Spleen (tissue), 11 donors: ENCODE measurements at regions not wholly inside any gene's neighbourhood (a gene's known extent, or its start where the extent isn't known, plus 50 kb on each side); places are given as distances from the start of the nearest gene placed in this dataset.

Experiments
- DNase-seq: peaks from one replicate; pipeline ENCODE4 v3.0.0-alpha.2; 2020
- H3K27ac ChIP-seq, 8 donors: fragments of 200-600 bp; sonication (generic) in 7 of 8; 1 replicate in 4 of 8; 2 replicates in 4 of 8; pipeline versions ENCODE4 v1.5.0 to v1.8.0; 2016 to 2021; ENCODE audit warnings: inconsistent platforms in 4 of 8, mild to moderate bottlenecking in 4 of 8, moderate library complexity in 1 of 8
- H3K27me3 ChIP-seq, 7 donors: fragments of 200-600 bp; sonication (generic) in 6 of 7; replicated peaks in 1 of 7; 1 replicate in 4 of 7; 2 replicates in 3 of 7; pipeline versions ENCODE4 v1.5.0 to v1.8.0; 2016 to 2021; ENCODE audit warnings: inconsistent platforms in 3 of 7, mild to moderate bottlenecking in 1 of 7
- H3K36me3 ChIP-seq, 6 donors: fragments of 200-600 bp; sonication (generic) in 5 of 6; 1 replicate in 4 of 6; 2 replicates in 2 of 6; pipeline versions ENCODE4 v1.5.0 to v1.8.0; 2016 to 2021; ENCODE audit warnings: inconsistent platforms in 2 of 6
- H3K4me1 ChIP-seq, 6 donors: fragments of 200-600 bp; sonication (generic) in 5 of 6; 1 replicate in 3 of 6; 2 replicates in 3 of 6; pipeline versions ENCODE4 v1.5.0 to v1.8.0; 2016 to 2021; ENCODE audit warnings: inconsistent platforms in 3 of 6
- H3K4me3 ChIP-seq, 8 donors: fragments of 200-600 bp; sonication (generic) in 7 of 8; 1 replicate in 4 of 8; 2 replicates in 4 of 8; pipeline versions ENCODE4 v1.5.0 to v1.8.0; 2016 to 2021; ENCODE audit warnings: inconsistent platforms in 4 of 8, mild to moderate bottlenecking in 4 of 8, moderate library complexity in 2 of 8
- H3K9me3 ChIP-seq, 8 donors: fragments of 200-600 bp; sonication (generic) in 7 of 8; 1 replicate in 4 of 8; 2 replicates in 4 of 8; pipeline versions ENCODE4 v1.5.0 to v1.8.0; 2016 to 2021; ENCODE audit warnings: inconsistent platforms in 4 of 8
- POLR2A ChIP-seq, 3 donors: fragments of 450-650 bp; IDR thresholded peaks; one replicate each; pipeline ENCODE4 v1.5.1; 2017; ENCODE audit warnings: antibody characterized with exemption in 3 of 3, mild to moderate bottlenecking in 1 of 3
- POLR2AphosphoS5 ChIP-seq, 3 donors: sonication (generic); formaldehyde crosslinking; IDR thresholded peaks; one replicate each; pipeline ENCODE4 v1.5.1; 2017; ENCODE audit warnings: antibody characterized with exemption in 3 of 3
- WGBS, 5 donors: extraction: QIAGEN DNeasy Blood & Tissue Kit in 3 of 5; methylation state at CpG; one replicate each; pipeline versions ENCODE4 v1.1.5 to v1.1.7; 2013 to 2018; 5-methylcytosine and 5-hydroxymethylcytosine counted together
- intact Hi-C: fragments of 100-400 bp; cut with DNase I; formaldehyde crosslinking; loops from one replicate; pipeline ENCODE4 v1.15.0; 2023; ENCODE audit warnings: low total_unique reads
- TF ChIP-seq, protein P1 (sequence below), 11 experiments: fragments of 200-600 bp in 7 of 11; fragments of 450-650 bp in 4 of 11; sonication (generic) in 4 of 11; IDR thresholded peaks in 8 of 11; conservative IDR thresholded peaks in 3 of 11; 1 replicate in 7 of 11; 2 replicates in 4 of 11; pipeline versions ENCODE4 v1.4.0 to v1.8.0; 2016 to 2021; ENCODE audit warnings: antibody characterized with exemption in 11 of 11, inconsistent platforms in 4 of 11, mild to moderate bottlenecking in 1 of 11
- donor health status: healthy with polysubstance abuse.
- donor health status: DM: no; HTN: no; CAD: no; lungs with moderate emphysema.
- donor health status: DM: no; HTN: no; CAD: no.
- donor health status: Bipolar disorder and iron deficiency.
- donor health status: healthy.
- donor health status: DM: no; HTN: no; CAD: no.
- donor health status: DM: yes; HTN: yes; CAD: no.

DNA sequence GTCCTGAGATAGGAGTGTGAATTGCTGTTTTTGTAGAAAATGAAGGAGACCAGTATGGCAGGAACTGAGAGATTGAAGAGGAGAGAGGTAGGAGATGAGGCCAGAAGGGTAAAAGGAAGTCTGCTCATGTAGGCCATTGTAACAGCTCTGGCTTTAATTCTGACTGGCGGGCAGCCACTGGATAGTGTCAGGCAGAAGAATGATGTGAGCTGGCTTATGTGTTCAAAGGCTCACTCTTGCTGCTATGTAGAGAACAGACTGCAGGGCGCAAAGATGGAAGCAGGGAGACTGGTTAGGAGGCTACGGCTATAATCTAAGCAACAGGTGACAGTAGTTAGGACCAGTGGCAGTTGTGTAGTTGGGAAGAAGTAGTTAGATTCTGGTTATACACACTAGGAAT, 160.2 kb upstream of the FGF13 start:
- 78 to 100% (median 91%) methylated on average over 3 of the region's 3 CpGs for WGBS, 5 donors
- H3K4me1 ChIP-seq, result no peaks in the 10 kb centered on the region
- intact Hi-C loops, result no loop called here
- no peak for DNase-seq
- H3K36me3 ChIP-seq, result no peaks in the 10 kb centered on the region
- TF ChIP-seq POLR2A (IDR thresholded peaks at IDR 0.05) (no peak), POLR2AphosphoS5 (IDR thresholded peaks at IDR 0.05) (no peak)
- TF ChIP-seq, protein P1, sequence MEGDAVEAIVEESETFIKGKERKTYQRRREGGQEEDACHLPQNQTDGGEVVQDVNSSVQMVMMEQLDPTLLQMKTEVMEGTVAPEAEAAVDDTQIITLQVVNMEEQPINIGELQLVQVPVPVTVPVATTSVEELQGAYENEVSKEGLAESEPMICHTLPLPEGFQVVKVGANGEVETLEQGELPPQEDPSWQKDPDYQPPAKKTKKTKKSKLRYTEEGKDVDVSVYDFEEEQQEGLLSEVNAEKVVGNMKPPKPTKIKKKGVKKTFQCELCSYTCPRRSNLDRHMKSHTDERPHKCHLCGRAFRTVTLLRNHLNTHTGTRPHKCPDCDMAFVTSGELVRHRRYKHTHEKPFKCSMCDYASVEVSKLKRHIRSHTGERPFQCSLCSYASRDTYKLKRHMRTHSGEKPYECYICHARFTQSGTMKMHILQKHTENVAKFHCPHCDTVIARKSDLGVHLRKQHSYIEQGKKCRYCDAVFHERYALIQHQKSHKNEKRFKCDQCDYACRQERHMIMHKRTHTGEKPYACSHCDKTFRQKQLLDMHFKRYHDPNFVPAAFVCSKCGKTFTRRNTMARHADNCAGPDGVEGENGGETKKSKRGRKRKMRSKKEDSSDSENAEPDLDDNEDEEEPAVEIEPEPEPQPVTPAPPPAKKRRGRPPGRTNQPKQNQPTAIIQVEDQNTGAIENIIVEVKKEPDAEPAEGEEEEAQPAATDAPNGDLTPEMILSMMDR (IDR thresholded peaks at IDR 0.05 in 8 of 11, conservative IDR thresholded peaks at IDR 0.05 in 3 of 11), result no peak
- peaks cover 0 to 5% (median 0%) of the 10 kb centered on the region in 8 donors for H3K9me3 ChIP-seq
- no peak overlapping the region for H3K4me3 ChIP-seq
- no peaks in the 10 kb centered on the region for H3K27me3 ChIP-seq
- no peak overlapping the region for H3K27ac ChIP-seq

DNA sequence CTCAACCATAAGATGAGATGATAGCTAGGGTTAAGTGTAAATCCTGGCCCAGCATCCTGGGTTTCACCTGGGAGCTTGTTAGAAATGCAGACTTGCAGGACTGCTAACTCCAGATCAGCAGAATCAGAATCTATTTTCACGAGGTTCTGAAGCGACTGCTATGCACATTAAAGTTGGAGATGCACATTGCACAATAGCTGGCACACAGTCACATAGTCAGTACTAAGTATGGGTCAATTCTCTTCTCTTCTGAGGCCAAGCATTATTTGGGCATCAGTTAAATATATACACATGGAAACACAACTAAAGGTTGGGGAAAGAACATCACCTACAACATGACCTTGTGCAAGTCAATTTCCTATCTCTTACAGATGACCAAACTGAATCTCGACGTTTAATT, 155.1 kb upstream of the FGF13 start:
- Histone ChIP-seq H3K9me3 (no peaks in the 10 kb centered on the region), H3K27ac (no peak overlapping the region), H3K27me3 (no peaks in the 10 kb centered on the region), H3K36me3 (no peaks in the 10 kb centered on the region), H3K4me1 (no peaks in the 10 kb centered on the region), H3K4me3 (no peak overlapping the region)
- intact Hi-C loops, result no loop called here
- no peak for TF ChIP-seq POLR2AphosphoS5 (IDR thresholded peaks at IDR 0.05)
- TF ChIP-seq, protein P1 (IDR thresholded peaks at IDR 0.05 in 8 of 11, conservative IDR thresholded peaks at IDR 0.05 in 3 of 11), result no peak
- no peak for TF ChIP-seq POLR2A (IDR thresholded peaks at IDR 0.05)
- DNase-seq, result no peak
- 76 to 89% (median 77%) methylated on average over 4 of the region's 4 CpGs for WGBS, 5 donors

DNA sequence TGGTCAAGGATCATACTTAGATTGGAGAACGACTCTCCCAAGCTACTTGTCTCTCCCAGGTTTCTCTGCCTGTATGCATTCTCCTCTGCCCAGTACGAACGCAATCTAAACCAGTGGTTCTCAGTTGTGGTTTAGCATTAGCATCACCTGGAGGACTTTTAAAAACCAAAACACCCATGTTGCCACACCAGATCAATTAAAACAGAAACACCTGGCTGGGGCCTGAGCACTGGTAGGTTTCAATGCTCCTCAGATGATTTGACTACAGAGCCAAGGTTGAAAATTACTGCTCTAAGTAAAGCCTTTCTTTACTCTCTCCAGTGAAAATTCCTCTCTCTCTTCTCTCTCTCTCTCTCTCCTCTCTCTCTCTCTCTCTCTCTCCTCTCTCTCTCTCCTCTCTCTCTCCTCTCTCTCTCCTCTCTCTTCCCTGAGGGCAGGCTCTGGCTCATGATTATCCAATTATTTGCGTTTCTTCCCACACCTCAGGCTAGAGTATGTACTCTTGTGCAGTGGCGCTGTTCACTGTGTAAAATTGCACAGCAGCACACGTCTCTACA, 153.7 kb upstream of the FGF13 start:
- no peak for DNase-seq
- Histone ChIP-seq H3K4me1 (no peaks in the 10 kb centered on the region), H3K4me3 (no peak overlapping the region), H3K9me3 (no peaks in the 10 kb centered on the region), H3K27ac (no peak overlapping the region), H3K36me3 (no peaks in the 10 kb centered on the region), H3K27me3 (no peaks in the 10 kb centered on the region)
- TF ChIP-seq POLR2AphosphoS5 (IDR thresholded peaks at IDR 0.05), result no peak
- no peak for TF ChIP-seq POLR2A (IDR thresholded peaks at IDR 0.05)
- TF ChIP-seq, protein P1 (IDR thresholded peaks at IDR 0.05 in 8 of 11, conservative IDR thresholded peaks at IDR 0.05 in 3 of 11), result no peak
- intact Hi-C loops, result no loop called here
- 73 to 91% (median 86%) methylated on average over 5 to 6 of the region's 6 CpGs for WGBS, 5 donors

DNA sequence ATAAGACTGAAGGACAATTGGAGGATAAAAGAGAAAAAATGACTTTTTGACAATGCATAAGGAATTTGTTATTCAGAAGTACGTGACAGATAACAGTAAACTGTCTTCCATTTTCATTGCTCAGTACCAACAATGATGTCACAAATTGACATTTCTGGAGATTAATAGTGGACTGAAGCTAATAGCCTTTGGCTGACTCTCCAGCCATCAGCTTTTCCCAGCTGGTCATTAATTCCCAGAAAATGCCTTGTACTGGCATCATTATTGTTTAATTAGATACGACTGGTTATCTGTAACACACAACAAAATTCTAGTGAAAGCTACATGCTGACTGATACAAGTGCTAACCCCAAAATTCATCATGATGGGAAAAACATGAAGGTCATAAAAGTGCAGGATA, 147.9 kb upstream of the FGF13 start:
- Histone ChIP-seq H3K9me3 (no peaks in the 10 kb centered on the region), H3K4me3 (no peak overlapping the region), H3K36me3 (no peaks in the 10 kb centered on the region), H3K4me1 (no peaks in the 10 kb centered on the region), H3K27me3 (no peaks in the 10 kb centered on the region), H3K27ac (no peak overlapping the region)
- intact Hi-C loops, result no loop called here
- WGBS, 5 donors, result 57 to 76% (median 68%) methylated on average over 2 of the region's 2 CpGs
- no peak for DNase-seq
- TF ChIP-seq POLR2A (IDR thresholded peaks at IDR 0.05) (no peak), POLR2AphosphoS5 (IDR thresholded peaks at IDR 0.05) (no peak)
- TF ChIP-seq, protein P1 (IDR thresholded peaks at IDR 0.05 in 8 of 11, conservative IDR thresholded peaks at IDR 0.05 in 3 of 11), result no peak
